H1 (cell line): ENCODE measurements at regions not wholly inside any gene's neighbourhood (a gene's known extent, or its start where the extent isn't known, plus 50 kb on each side); places are given as distances from the start of the nearest gene placed in this dataset.

Source experiments
- CTCF ChIA-PET: fragments of 300-600 bp; sonication (Branson Sonifier 250); formaldehyde crosslinking; loops from one replicate; lab custom pipeline; 2021; ENCODE audit not compliant: partially characterized antibody; lab: Charles Lee
- POLR2A ChIA-PET: fragments of 300-600 bp; sonication (Branson Sonifier 250); formaldehyde crosslinking; loops from one replicate; lab custom pipeline; 2021; ENCODE audit warnings: inconsistent platforms; ENCODE audit not compliant: partially characterized antibody; lab: Charles Lee
- DNase-seq, 2 experiments: peaks; one replicate each; pipeline versions ENCODE4 v3.0.0 to v3.0.0-alpha.2; 2010 to 2022; ENCODE audit warnings: low spot score in 2 of 2, low read depth in 1 of 2, mixed read lengths in 1 of 2
- FAIRE-seq: peaks from 2 replicates; lab custom pipeline; 2011; peaks lifted over from hg19 to GRCh38; lab: Jason Lieb, UNC
- H2AFZ ChIP-seq: 2 replicates; pipeline ENCODE4 v1.8.1; 2012; ENCODE audit warnings: low read length, inconsistent platforms
- H2AK5ac ChIP-seq: 2 replicates; pipeline ENCODE4 v1.6.1; 2013; ENCODE audit warnings: low read depth, low read length
- H2BK120ac ChIP-seq: replicated peaks from 2 replicates; pipeline ENCODE3; 2013; ENCODE audit warnings: low read depth, low read length, inconsistent platforms
- H2BK12ac ChIP-seq: 2 replicates; pipeline ENCODE4 v1.6.1; 2013; ENCODE audit warnings: low read depth, low read length
- H2BK15ac ChIP-seq: 2 replicates; pipeline ENCODE4 v1.6.1; 2013; ENCODE audit warnings: low read length
- H2BK20ac ChIP-seq: 2 replicates; pipeline ENCODE4 v1.6.1; 2013; ENCODE audit warnings: low read length
- H2BK5ac ChIP-seq: 2 replicates; pipeline ENCODE4 v1.6.1; 2013; ENCODE audit warnings: low read depth, low read length
- H3K14ac ChIP-seq: 2 replicates; pipeline ENCODE4 v1.6.1; 2013; ENCODE audit warnings: inconsistent platforms; ENCODE audit not compliant: insufficient read length
- H3K18ac ChIP-seq: 2 replicates; pipeline ENCODE4 v1.6.1; 2013; ENCODE audit warnings: low read length; ENCODE audit errors: extremely low read depth
- H3K23ac ChIP-seq: 2 replicates; pipeline ENCODE4 v1.6.1; 2013; ENCODE audit warnings: inconsistent platforms; ENCODE audit not compliant: insufficient read length
- H3K23me2 ChIP-seq: 2 replicates; pipeline ENCODE4 v1.6.1; 2013; ENCODE audit warnings: low read depth, low read length
- H3K27ac ChIP-seq: 2 replicates; pipeline ENCODE4 v1.6.1; 2011; ENCODE audit warnings: low read depth, low read length, inconsistent platforms
- H3K27me3 ChIP-seq, 4 experiments: replicated peaks in 1 of 4; 1 replicate in 1 of 4; 2 replicates in 3 of 4; pipeline versions ENCODE4 v1.6.1 to v1.8.1; 2011 to 2013; ENCODE audit warnings: low read length in 3 of 4, mild to moderate bottlenecking in 3 of 4, inconsistent platforms in 2 of 4, mixed read lengths in 2 of 4, moderate library complexity in 1 of 4; ENCODE audit not compliant: control insufficient read depth in 3 of 4, insufficient read depth in 3 of 4; ENCODE audit errors: extremely low read depth in 1 of 4
- H3K36me3 ChIP-seq, 4 experiments: 2 replicates each; pipeline versions ENCODE4 v1.6.1 to v1.8.1; 2011 to 2013; ENCODE audit warnings: mild to moderate bottlenecking in 4 of 4, low read length in 3 of 4, moderate library complexity in 2 of 4, control low read depth in 1 of 4, inconsistent platforms in 1 of 4; ENCODE audit not compliant: insufficient read depth in 4 of 4, control insufficient read depth in 2 of 4
- H3K4ac ChIP-seq: replicated peaks from 2 replicates; pipeline ENCODE3; 2013; ENCODE audit warnings: low read length, low read depth, mixed read lengths, inconsistent platforms; ENCODE audit not compliant: insufficient read length
- H3K4me1 ChIP-seq, 4 experiments: replicated peaks in 1 of 4; 1 replicate in 1 of 4; 2 replicates in 3 of 4; pipeline versions ENCODE4 v1.6.1 to v1.8.1; 2011 to 2013; ENCODE audit warnings: low read length in 3 of 4, inconsistent platforms in 2 of 4, mixed read lengths in 1 of 4; ENCODE audit not compliant: insufficient read depth in 4 of 4, control insufficient read depth in 3 of 4
- H3K4me2 ChIP-seq, 2 experiments: 2 replicates each; pipeline versions ENCODE4 v1.6.1 to v1.8.1; 2011 to 2013; ENCODE audit warnings: low read depth in 2 of 2, low read length in 2 of 2, control low read depth in 1 of 2, inconsistent platforms in 1 of 2, mild to moderate bottlenecking in 1 of 2; ENCODE audit not compliant: insufficient read depth in 1 of 2
- H3K4me3 ChIP-seq, 4 experiments: fragments of 200-600, 300-600 bp in 1 of 4; sonication (generic), shearing (Covaris generic), sonication (Bioruptor Twin) in 1 of 4; 2 replicates each; pipeline versions ENCODE4 v1.5.1 to v1.8.1; 2011 to 2016; ENCODE audit warnings: low read length in 4 of 4, low read depth in 3 of 4, control low read depth in 2 of 4, inconsistent platforms in 2 of 4, mild to moderate bottlenecking in 2 of 4, mixed read lengths in 1 of 4, moderate library complexity in 1 of 4; ENCODE audit not compliant: insufficient read depth in 2 of 4; ENCODE audit errors: extremely low read depth in 1 of 4
- H3K56ac ChIP-seq: replicated peaks from 2 replicates; pipeline ENCODE3; 2013; ENCODE audit warnings: low read depth, mild to moderate bottlenecking, mixed read lengths, low read length, inconsistent platforms; ENCODE audit not compliant: insufficient read length
- H3K79me1 ChIP-seq: 2 replicates; pipeline ENCODE4 v1.6.1; 2013; ENCODE audit warnings: low read depth, low read length, control low read depth
- H3K79me2 ChIP-seq, 2 experiments: 2 replicates each; pipeline versions ENCODE4 v1.6.1 to v1.8.1; 2012 to 2013; ENCODE audit warnings: low read length in 2 of 2, mild to moderate bottlenecking in 2 of 2, inconsistent platforms in 1 of 2; ENCODE audit not compliant: insufficient read depth in 2 of 2, control insufficient read depth in 1 of 2
- H3K9ac ChIP-seq, 4 experiments: replicated peaks in 1 of 4; 1 replicate in 1 of 4; 2 replicates in 3 of 4; pipeline versions ENCODE4 v1.6.1 to v1.8.1; 2011 to 2013; ENCODE audit warnings: low read depth in 3 of 4, low read length in 3 of 4, control low read depth in 2 of 4, mild to moderate bottlenecking in 2 of 4, moderate library complexity in 2 of 4, inconsistent platforms in 1 of 4; ENCODE audit errors: extremely low read depth in 1 of 4
- H3K9me3 ChIP-seq, 2 experiments: 2 replicates each; pipeline versions ENCODE4 v1.6.1 to v1.8.1; 2012 to 2013; ENCODE audit warnings: mild to moderate bottlenecking in 2 of 2, moderate library complexity in 2 of 2, control low read depth in 1 of 2, inconsistent platforms in 1 of 2, low read depth in 1 of 2, low read length in 1 of 2, mixed read lengths in 1 of 2; ENCODE audit not compliant: insufficient read depth in 2 of 2
- H4K20me1 ChIP-seq, 2 experiments: replicated peaks in 1 of 2; 2 replicates each; pipeline versions ENCODE3 to v1.8.1; 2011 to 2013; ENCODE audit warnings: inconsistent platforms in 2 of 2, low read length in 2 of 2, mild to moderate bottlenecking in 1 of 2; ENCODE audit not compliant: insufficient read depth in 2 of 2, control insufficient read depth in 1 of 2
- H4K5ac ChIP-seq: 2 replicates; pipeline ENCODE4 v1.6.1; 2013; ENCODE audit warnings: low read length, low read depth, mixed read lengths, inconsistent platforms; ENCODE audit not compliant: insufficient read length
- H4K8ac ChIP-seq: 2 replicates; pipeline ENCODE4 v1.8.0; 2013; ENCODE audit warnings: mild to moderate bottlenecking, moderate library complexity, low read length, inconsistent platforms; ENCODE audit not compliant: insufficient read depth; ENCODE audit errors: extremely low read depth
- H4K91ac ChIP-seq: replicated peaks from 2 replicates; pipeline ENCODE3; 2013; ENCODE audit warnings: low read length, mixed read lengths, inconsistent platforms; ENCODE audit not compliant: insufficient read length
- CTCF ChIP-seq, 3 experiments: IDR thresholded peaks; 1 replicate in 2 of 3; 2 replicates in 1 of 3; pipeline versions ENCODE4 v1.5.1 to v1.6.1; 2011; ENCODE audit warnings: low read length in 3 of 3, mild to moderate bottlenecking in 3 of 3, inconsistent platforms in 2 of 3, low read depth in 1 of 3, moderate library complexity in 1 of 3; ENCODE audit not compliant: insufficient read depth in 1 of 3; ENCODE audit errors: control extremely low read depth in 1 of 3
- RAD21 ChIP-seq, 2 experiments: IDR thresholded peaks in 1 of 2; conservative IDR thresholded peaks in 1 of 2; 2 replicates each; pipeline ENCODE4 v1.6.1; 2011; ENCODE audit warnings: low read depth in 2 of 2, low read length in 2 of 2, improper control_type of control experiment in 1 of 2, inconsistent platforms in 1 of 2, mild to moderate bottlenecking in 1 of 2, moderate library complexity in 1 of 2
- SRF ChIP-seq: IDR thresholded peaks from 2 replicates; pipeline ENCODE4 v1.6.1; 2011; ENCODE audit warnings: mild to moderate bottlenecking, low read depth, low read length, moderate library complexity
- WGBS, 2 experiments: shearing (Covaris generic) in 1 of 2; methylation state at CpG; one replicate each; pipeline versions ENCODE4 v1.1.6 to v1.1.7; 2013 to 2015; ENCODE audit warnings: low lambda C conversion rate in 2 of 2, mixed read lengths in 2 of 2, inconsistent platforms in 1 of 2, low coverage in 1 of 2, missing lambda C conversion rate in 1 of 2; ENCODE audit not compliant: insufficient replicate concordance in 2 of 2, insufficient coverage in 1 of 2, insufficient read length in 1 of 2; ENCODE audit errors: extremely low coverage in 1 of 2, missing lambda C conversion rate in 1 of 2; 5-methylcytosine and 5-hydroxymethylcytosine counted together

- H3K9ac ChIP-seq = no peak overlapping the region
- no peak overlapping the region for H2BK15ac ChIP-seq
- no peaks in the 10 kb centered on the region for H3K4me1 ChIP-seq
- TF ChIP-seq RAD21 (IDR thresholded peaks at IDR 0.05 in 1 of 2, conservative IDR thresholded peaks at IDR 0.05 in 1 of 2; ENCODE audit: low read depth in 2 of 2, low read length in 2 of 2) (peak in 1 of 2 experiments; percentile 38; a peak in 3 of 4 replicates), CTCF (IDR thresholded peaks at IDR 0.05; ENCODE audit: control extremely low read depth in 1 of 3, insufficient read depth in 1 of 3, low read depth in 1 of 3, low read length in 3 of 3) (peak in 2 of 3 experiments; percentile 22 to 51; a peak in 2 of 4 replicates), SRF (no peak)
- no peak for DNase-seq
- POLR2A ChIA-PET = no interaction called here
- no peaks in the 10 kb centered on the region for H3K36me3 ChIP-seq
- no peak overlapping the region for H3K4me2 ChIP-seq
- H3K18ac ChIP-seq = no peak overlapping the region
- 87% methylated on average over 3 of the region's 3 CpGs; no CpG with 5 or more reads in 1 of the 2 experiments for WGBS, 2 experiments
- no peak overlapping the region for H2BK120ac ChIP-seq
- no peak overlapping the region for H2AK5ac ChIP-seq
- no peak overlapping the region for H4K5ac ChIP-seq
- H3K79me1 ChIP-seq = no peaks in the 10 kb centered on the region
- H2AFZ ChIP-seq = no peak overlapping the region
- H2BK12ac ChIP-seq = no peak overlapping the region
- no peaks in the 10 kb centered on the region for H3K79me2 ChIP-seq
- no peaks in the 10 kb centered on the region for H4K20me1 ChIP-seq
- no peak overlapping the region for H3K4ac ChIP-seq
- H3K9me3 ChIP-seq = peaks cover 3 to 7% of the 10 kb centered on the region in 2 experiments; a peak in 2 of 4 replicates
- no peak overlapping the region for H2BK20ac ChIP-seq
- no peak overlapping the region for H3K23ac ChIP-seq
- H4K8ac ChIP-seq = no peak overlapping the region
- H4K91ac ChIP-seq = no peak overlapping the region
- no peak overlapping the region for H3K14ac ChIP-seq
- CTCF ChIA-PET = interaction anchor here (0.5 to 2.8 kb wide), 11 partner anchors 9 to 526 kb away, joined by 3 to 15 read pairs (median 4); no protein-coding TSS in a partner anchor
- H3K23me2 ChIP-seq = no peaks in the 10 kb centered on the region
- H3K27me3 ChIP-seq = no peaks in the 10 kb centered on the region
- H3K4me3 ChIP-seq = no peak overlapping the region
- H2BK5ac ChIP-seq = no peak overlapping the region
- H3K27ac ChIP-seq = no peak overlapping the region
- H3K56ac ChIP-seq = no peak overlapping the region
- FAIRE-seq = peak; percentile 36
Measured at GRCh38 chr2:114025030-114025429, 135.1 kb downstream of the ACTR3 start.
